GM12891 (cell line): ENCODE measurements at regions not wholly inside any gene's neighbourhood (a gene's known extent, or its start where the extent isn't known, plus 50 kb on each side); places are given as distances from the start of the nearest gene placed in this dataset.

ENCODE experiments used
- POLR2A ChIP-seq: IDR thresholded peaks from 2 replicates; pipeline ENCODE4 v1.6.1; 2011; ENCODE audit warnings: low read depth, low read length, control low read depth
- TAF1 ChIP-seq: IDR thresholded peaks from 2 replicates; pipeline ENCODE4 v1.6.1; 2011; ENCODE audit warnings: low read depth, low read length, control low read depth

DNA sequence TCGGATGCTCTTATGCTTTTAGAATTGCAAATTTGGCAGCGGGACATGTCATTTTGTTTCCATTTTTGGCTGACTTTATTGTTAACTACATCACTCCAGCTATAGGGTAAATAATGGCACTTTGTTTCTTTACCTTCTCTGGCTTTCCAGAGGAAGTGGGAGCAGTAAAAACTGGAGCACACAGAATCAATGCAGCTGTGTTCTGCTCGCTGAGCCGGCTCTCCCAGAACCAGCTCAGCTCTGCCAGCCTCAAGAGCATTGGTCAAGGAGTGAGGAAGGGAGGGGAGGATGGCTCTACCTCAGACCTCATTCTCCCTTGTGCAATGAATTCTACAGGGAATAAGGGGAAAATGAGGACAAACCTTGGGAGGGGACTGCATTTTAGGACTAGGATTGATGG lies 50.5 kb upstream of the SPATA13 start:
- TF ChIP-seq POLR2A (no peak), TAF1 (no peak)
